K562 (cell line): ENCODE measurements at regions not wholly inside any gene's neighbourhood (a gene's known extent, or its start where the extent isn't known, plus 50 kb on each side); places are given as distances from the start of the nearest gene placed in this dataset.
A peak's percentile ranks its signal among the peaks of the same experiment; 100 is the strongest.

Source experiments
- ATF2 ChIP-seq: sonication (generic); formaldehyde crosslinking; IDR thresholded peaks from 2 replicates; pipeline ENCODE4 v1.8.1; 2022; ENCODE audit warnings: missing genetic modification reagents
- EHMT2 ChIP-seq: fragments of 450-650 bp; IDR thresholded peaks from 2 replicates; pipeline ENCODE4 v1.6.1; 2018; ENCODE audit warnings: antibody characterized with exemption
- HDAC1 ChIP-seq, 2 experiments: fragments of 450-650 bp; IDR thresholded peaks; 2 replicates each; pipeline ENCODE4 v1.6.1; 2016 to 2017; ENCODE audit warnings: inconsistent platforms in 1 of 2, mild to moderate bottlenecking in 1 of 2, moderate library complexity in 1 of 2
- HDAC8 ChIP-seq: fragments of 450-650 bp; IDR thresholded peaks from 2 replicates; pipeline ENCODE4 v1.6.1; 2016; ENCODE audit warnings: mild to moderate bottlenecking, missing genetic modification characterization, moderate library complexity, missing compliant biosample characterization
- JUNB ChIP-seq: fragments of 450-650 bp; formaldehyde crosslinking; conservative IDR thresholded peaks from 2 replicates; pipeline ENCODE4 v1.4.0; 2020; ENCODE audit warnings: mild to moderate bottlenecking
- KDM1A ChIP-seq, 2 experiments: fragments of 450-650 bp; IDR thresholded peaks; 2 replicates each; pipeline ENCODE4 v1.6.1; 2016; ENCODE audit warnings: mild to moderate bottlenecking in 2 of 2
- MAFG ChIP-seq: fragments of 450-650 bp; conservative IDR thresholded peaks from 2 replicates; pipeline ENCODE4 v1.6.1; 2016; ENCODE audit warnings: missing genetic modification characterization, missing compliant biosample characterization
- MAFK ChIP-seq: IDR thresholded peaks from 2 replicates; pipeline ENCODE4 v1.6.1; 2011; ENCODE audit warnings: low read length, improper control_type of control experiment
- MECOM ChIP-seq: fragments of 250-450 bp; sonication (Bioruptor Pico); IDR thresholded peaks from 2 replicates; pipeline ENCODE4 v1.8.0; 2022; ENCODE audit warnings: inconsistent platforms
- NFE2 ChIP-seq: IDR thresholded peaks from 2 replicates; pipeline ENCODE4 v1.6.1; 2014; ENCODE audit warnings: antibody characterized with exemption, low read depth
- NFE2L1 ChIP-seq: fragments of 450-650 bp; IDR thresholded peaks from 2 replicates; pipeline ENCODE4 v1.6.1; 2016; ENCODE audit warnings: missing genetic modification characterization, low read depth, mild to moderate bottlenecking, missing compliant biosample characterization, moderate library complexity, borderline replicate concordance
- RHOXF2B ChIP-seq: fragments of 250-450 bp; sonication (Bioruptor Pico); conservative IDR thresholded peaks from 2 replicates; pipeline ENCODE4 v1.5.1; 2021
- SPI1 ChIP-seq: IDR thresholded peaks from 2 replicates; pipeline ENCODE4 v1.6.1; 2011; ENCODE audit warnings: low read depth, low read length, control low read depth, borderline replicate concordance
- ZBTB40 ChIP-seq, 2 experiments: fragments of 450-650 bp in 1 of 2; sonication (generic) in 1 of 2; formaldehyde crosslinking in 1 of 2; IDR thresholded peaks; 2 replicates each; pipeline versions ENCODE4 v1.7.1 to v1.9.0; 2016 to 2022; ENCODE audit warnings: inconsistent platforms in 1 of 2, mild to moderate bottlenecking in 1 of 2, missing genetic modification reagents in 1 of 2
- ZNF707 ChIP-seq: fragments of 250-450 bp; sonication (Bioruptor Pico); conservative IDR thresholded peaks from 2 replicates; pipeline ENCODE4 v1.8.0; 2022; ENCODE audit warnings: inconsistent platforms, mild to moderate bottlenecking, moderate library complexity
- TF ChIP-seq, protein P1 (sequence below): fragments of 250-450 bp; sonication (Bioruptor Pico); IDR thresholded peaks from 2 replicates; pipeline ENCODE4 v1.4.0; 2020
- TF ChIP-seq, protein P2 (sequence below): fragments of 250-450 bp; sonication (Bioruptor Pico); IDR thresholded peaks from 2 replicates; pipeline ENCODE4 v1.8.0; 2021; ENCODE audit warnings: mild to moderate bottlenecking, moderate library complexity

- TF ChIP-seq ZBTB40 (IDR thresholded peaks at IDR 0.05) (no peak), ZBTB40 (CRISPR knock-in tag; IDR thresholded peaks at IDR 0.05) (no peak), EHMT2 (peak; percentile 67; the same call in 1 of the 2 replicates), NFE2L1 (tag) (peak; percentile 70), NFE2 (peak; percentile 79), SPI1 (no peak), HDAC8 (tag) (no peak), RHOXF2B (CRISPR knock-in tag) (no peak), MAFG (peak; percentile 91), MECOM (no peak), MAFK (peak; percentile 32; the same call in 1 of the 2 replicates), ATF2 (no peak), HDAC1 (IDR thresholded peaks at IDR 0.05) (0 out of 4 replicates have a peak, but pooled peaks of 1 of the 2 experiments have one; percentile 33), JUNB (no peak), KDM1A (IDR thresholded peaks at IDR 0.05) (peak in 1 of 2 experiments; percentile 41; a peak in 1 of 4 replicates), ZNF707 (no peak)
- TF ChIP-seq, protein P1, sequence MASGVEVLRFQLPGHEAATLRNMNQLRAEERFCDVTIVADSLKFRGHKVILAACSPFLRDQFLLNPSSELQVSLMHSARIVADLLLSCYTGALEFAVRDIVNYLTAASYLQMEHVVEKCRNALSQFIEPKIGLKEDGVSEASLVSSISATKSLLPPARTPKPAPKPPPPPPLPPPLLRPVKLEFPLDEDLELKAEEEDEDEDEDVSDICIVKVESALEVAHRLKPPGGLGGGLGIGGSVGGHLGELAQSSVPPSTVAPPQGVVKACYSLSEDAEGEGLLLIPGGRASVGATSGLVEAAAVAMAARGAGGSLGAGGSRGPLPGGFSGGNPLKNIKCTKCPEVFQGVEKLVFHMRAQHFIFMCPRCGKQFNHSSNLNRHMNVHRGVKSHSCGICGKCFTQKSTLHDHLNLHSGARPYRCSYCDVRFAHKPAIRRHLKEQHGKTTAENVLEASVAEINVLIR (CRISPR knock-in tag) = no peak
- TF ChIP-seq, protein P2, sequence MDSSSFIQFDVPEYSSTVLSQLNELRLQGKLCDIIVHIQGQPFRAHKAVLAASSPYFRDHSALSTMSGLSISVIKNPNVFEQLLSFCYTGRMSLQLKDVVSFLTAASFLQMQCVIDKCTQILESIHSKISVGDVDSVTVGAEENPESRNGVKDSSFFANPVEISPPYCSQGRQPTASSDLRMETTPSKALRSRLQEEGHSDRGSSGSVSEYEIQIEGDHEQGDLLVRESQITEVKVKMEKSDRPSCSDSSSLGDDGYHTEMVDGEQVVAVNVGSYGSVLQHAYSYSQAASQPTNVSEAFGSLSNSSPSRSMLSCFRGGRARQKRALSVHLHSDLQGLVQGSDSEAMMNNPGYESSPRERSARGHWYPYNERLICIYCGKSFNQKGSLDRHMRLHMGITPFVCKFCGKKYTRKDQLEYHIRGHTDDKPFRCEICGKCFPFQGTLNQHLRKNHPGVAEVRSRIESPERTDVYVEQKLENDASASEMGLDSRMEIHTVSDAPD (CRISPR knock-in tag) = no peak
Observed at GRCh38 chr12:33654313-33654712, 214.7 kb upstream of the SYT10 start (continued).
